ENCODE measurements at regions not wholly inside any gene's neighbourhood (a gene's known extent, or its start where the extent isn't known, plus 50 kb on each side); places are given as distances from the start of the nearest gene placed in this dataset.

DNA sequence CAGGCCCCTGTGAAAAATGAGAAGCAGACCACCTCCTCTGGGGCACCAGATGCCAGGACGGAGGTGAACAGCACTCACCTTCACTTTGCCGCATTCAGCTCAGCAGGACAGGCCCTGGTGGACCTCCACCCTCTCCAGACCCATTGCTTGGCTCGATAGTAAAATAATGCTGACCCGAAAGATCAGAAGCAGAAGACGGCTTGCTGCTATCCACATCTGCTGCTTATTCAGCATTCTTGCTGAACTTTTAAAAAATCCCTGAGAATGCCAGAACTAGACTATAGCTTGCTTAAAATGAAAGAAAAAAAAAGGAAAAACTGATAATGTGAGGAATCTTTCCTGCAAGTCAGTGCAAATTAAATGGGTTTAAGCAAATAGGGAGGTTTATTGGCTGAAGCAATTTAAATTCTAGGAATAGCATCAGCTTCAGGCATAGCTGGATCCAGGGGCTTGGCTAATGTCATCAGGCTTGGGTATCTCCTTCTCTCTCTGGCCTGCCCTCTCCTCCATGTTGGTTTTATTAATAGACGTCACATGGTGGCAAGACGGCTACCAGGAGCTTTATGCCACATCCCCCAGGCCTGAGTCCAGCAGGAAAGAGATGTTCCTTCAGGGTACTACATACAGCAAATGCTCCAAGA, 137.9 kb downstream of the SCARB1 start:
- TF ChIP-seq SIN3A (IDR thresholded peaks at IDR 0.05; ENCODE audit: borderline replicate concordance, insufficient read depth, low read length) = no peak
- no peak for TF ChIP-seq POLR2AphosphoS5 (IDR thresholded peaks at IDR 0.05; ENCODE audit: low read depth, low read length)
- TF ChIP-seq TAF1 (IDR thresholded peaks at IDR 0.05; ENCODE audit: borderline replicate concordance, insufficient read depth, low read length) = no peak
- TF ChIP-seq, protein P1, sequence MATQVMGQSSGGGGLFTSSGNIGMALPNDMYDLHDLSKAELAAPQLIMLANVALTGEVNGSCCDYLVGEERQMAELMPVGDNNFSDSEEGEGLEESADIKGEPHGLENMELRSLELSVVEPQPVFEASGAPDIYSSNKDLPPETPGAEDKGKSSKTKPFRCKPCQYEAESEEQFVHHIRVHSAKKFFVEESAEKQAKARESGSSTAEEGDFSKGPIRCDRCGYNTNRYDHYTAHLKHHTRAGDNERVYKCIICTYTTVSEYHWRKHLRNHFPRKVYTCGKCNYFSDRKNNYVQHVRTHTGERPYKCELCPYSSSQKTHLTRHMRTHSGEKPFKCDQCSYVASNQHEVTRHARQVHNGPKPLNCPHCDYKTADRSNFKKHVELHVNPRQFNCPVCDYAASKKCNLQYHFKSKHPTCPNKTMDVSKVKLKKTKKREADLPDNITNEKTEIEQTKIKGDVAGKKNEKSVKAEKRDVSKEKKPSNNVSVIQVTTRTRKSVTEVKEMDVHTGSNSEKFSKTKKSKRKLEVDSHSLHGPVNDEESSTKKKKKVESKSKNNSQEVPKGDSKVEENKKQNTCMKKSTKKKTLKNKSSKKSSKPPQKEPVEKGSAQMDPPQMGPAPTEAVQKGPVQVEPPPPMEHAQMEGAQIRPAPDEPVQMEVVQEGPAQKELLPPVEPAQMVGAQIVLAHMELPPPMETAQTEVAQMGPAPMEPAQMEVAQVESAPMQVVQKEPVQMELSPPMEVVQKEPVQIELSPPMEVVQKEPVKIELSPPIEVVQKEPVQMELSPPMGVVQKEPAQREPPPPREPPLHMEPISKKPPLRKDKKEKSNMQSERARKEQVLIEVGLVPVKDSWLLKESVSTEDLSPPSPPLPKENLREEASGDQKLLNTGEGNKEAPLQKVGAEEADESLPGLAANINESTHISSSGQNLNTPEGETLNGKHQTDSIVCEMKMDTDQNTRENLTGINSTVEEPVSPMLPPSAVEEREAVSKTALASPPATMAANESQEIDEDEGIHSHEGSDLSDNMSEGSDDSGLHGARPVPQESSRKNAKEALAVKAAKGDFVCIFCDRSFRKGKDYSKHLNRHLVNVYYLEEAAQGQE (IDR thresholded peaks at IDR 0.05; ENCODE audit: insufficient read depth in 1 of 2, low read depth in 2 of 2, low read length in 2 of 2) = no peak
